ENCODE measurements at regions not wholly inside any gene's neighbourhood (a gene's known extent, or its start where the extent isn't known, plus 50 kb on each side); places are given as distances from the start of the nearest gene placed in this dataset.

DNA sequence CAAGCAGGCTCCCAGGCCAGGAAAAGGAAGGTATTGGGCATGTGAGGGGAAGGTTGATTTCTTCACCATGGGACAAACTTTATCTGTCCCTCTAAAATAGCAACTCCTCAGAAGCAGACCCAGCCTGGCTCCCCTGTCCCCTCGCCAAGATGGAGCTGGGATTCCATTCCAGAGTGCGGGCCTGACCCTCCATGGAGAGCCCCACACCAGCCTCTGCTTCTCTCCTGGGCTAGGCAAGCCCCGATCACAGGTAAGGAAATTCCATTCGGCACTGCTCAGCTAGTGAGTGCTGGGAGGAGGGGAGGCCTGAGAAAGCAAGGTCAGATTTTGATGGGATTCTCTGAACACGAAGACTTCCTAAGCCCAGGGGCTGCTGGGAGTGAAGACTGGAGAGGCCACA lies 98.4 kb downstream of the EFNB1 start:
- DNase-seq, result no peak

DNA sequence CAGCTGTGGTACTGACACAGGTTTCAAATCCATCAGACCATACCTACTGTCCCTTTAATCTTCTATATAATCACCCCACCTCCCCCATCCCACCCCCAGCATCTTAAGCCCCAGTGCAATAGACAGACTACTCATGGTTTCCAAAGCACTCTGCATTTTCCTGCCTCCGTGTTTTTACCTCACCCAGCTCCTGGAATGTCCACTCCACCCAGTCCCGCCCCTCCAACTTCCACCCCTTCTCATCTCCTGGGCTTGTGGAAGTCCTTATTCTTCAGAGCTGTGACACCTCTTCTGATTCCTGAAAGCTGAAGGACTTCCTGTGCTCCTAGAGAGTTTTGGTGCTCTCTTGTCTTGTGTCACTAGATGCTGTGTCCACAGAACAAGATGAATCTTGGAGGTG lies 94.3 kb downstream of the EFNB1 start:
- DNase-seq, result no peak

DNA sequence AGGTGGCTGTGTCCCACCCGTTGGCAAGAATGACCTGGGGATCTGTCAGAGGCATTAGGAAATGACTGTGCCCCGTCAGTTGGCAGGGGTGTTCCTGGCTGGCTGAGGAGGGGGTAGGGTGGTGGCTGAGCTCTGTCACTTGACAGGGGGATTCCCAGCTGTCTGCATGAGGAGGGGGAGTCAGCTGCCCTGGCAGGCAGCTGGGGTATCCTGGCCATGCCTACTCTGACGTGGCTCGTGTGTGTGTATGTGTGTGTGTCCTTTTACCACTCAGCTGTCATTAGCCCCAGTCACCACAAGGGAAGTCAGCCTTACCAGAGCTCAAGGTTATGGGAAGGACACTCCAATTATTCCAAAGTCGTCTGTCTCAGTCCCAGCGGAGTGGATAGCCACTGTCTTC lies 93.2 kb downstream of the EFNB1 start:
- no peak for DNase-seq

DNA sequence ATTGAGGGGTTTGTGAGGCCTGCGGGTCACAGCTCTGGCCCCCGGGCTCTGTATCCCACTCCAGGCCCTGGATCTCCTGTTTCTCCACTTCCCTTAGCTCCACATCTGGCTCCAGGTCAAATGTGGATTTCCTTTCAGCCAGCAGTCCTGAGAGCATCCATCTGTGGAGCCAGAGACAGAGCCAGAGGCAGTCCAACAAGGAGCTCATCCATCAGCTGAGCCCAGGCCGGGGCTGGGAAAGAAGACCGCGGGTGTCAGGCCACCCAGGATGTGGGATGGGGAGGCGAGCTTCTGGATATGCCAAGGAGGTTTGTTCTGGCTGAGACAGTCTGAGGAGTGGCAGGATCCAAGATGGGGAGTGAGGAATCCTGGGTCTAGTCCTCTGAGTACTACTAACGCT lies 91.7 kb downstream of the EFNB1 start:
- peak; percentile 37 for DNase-seq

DNA sequence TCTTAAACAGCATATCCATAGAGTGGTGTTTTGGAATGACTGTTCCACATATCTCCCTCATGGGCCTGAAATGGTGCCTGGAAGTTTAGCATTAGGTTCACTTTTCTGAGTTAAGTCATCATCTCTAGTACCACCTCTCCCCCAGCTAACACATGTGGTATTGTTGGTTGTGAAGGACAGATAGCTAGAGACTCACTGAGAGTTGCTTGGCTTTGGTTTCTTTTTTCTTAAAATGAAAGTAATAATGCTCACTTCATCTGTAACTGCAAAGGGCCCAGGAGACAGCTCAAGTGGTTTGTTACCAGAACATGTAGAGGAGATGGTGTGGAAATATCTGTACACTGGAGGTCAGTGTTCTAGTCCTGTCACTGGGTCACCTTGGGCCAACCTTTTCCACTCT lies 90.9 kb downstream of the EFNB1 start:
- DNase-seq, result no peak

DNA sequence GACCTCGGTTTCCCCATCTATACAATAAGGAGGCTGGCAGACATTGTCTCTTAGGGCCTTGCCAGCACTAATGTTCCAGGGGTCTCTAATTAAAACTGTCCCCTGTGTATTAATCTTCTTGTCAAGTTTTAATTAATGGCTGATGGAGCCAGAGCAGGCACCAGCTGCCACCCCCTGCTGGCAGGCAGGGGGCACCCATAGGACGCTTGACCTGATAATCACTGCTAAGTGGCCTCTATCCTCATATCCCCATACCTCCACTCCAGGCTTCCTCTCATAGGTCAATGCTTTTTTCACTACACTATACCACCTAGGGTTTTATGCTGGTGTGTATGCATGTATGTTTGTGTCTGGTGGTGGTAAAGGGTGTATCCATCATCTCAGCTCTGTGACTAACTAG lies 89.4 kb downstream of the EFNB1 start:
- DNase-seq, result no peak

DNA sequence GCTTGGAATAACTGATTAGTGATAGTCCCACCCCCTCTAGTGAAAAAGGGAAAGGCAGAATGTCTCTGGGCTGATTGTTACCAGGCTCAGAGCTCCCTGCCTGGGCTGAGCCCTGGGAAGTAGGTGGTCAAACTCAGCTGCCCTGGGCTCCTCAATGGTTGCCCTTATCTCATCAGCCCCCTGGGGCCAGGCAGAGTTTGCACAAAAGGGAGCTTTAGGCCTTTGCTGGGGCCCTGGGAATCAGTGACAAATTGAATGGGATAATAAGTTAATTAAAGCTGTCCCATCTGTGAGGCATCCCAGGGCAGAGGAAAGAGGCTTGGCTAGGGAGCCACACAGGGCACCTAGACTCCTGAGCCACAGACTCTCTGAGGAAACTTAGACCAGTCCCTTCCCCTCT lies 89.0 kb downstream of the EFNB1 start:
- DNase-seq, result no peak

DNA sequence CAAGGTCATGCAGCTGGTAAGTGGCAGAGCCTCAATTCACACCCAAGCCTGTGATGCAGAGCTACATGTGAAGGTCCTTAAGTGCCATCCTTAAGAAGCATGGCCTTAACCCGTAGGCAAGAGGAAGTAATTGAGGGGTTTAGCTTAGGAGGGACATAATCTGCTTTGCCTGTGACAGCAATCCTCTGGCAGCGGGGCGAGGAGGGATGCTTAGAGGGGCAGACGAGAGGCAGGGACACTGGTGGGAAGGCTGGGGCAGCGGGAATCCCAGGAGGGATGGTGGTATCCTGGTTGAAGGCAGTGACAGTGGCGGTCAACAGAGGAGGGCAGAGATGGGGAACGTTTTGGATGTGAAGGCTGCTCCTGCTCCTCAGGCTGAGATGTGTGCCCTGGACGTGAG lies 88.1 kb downstream of the EFNB1 start:
- no peak for DNase-seq

DNA sequence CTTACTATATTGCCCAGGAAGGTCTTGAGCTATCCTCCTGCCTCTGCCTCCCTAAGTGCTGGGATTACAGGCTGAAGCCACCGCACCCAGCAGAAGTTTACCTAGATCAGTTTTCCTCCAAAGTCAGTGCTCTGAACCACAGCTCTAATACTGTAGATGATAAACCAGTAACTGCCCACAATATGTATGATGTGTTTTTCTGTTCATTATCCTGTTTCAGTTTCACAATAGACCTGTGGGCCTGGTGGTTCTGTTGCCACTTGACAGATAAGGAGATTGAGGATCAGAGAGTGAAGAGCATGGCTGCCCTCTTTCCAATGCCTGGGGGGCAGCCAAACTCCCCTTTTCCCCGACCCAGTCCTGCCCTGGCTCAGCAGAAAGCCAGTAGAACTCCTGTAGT lies 87.0 kb downstream of the EFNB1 start:
- DNase-seq, result no peak

DNA sequence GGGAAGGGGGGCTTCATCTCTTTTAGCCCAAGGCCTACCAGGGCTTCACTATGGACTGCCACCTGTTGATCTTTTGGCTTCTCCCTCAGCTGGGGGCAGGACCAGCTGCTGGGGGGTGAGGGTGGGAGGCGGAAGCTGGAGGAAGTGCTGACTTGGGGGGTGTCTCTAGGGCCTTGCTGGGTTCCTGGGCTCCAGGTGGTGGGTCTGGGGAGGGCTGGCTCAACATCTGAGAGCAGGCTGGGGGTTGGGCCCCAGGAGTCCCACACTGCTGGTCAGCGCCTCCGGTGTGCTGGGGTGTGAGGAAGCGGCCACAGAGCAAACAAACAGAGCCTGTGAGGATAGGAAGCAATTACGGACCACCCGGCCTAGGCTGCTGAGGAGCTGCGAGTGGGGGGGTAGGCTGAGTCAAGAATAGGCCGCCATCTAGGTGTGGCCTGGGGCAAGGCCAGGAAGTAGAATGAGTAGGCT lies 85.7 kb downstream of the EFNB1 start:
- DNase-seq, result no peak

DNA sequence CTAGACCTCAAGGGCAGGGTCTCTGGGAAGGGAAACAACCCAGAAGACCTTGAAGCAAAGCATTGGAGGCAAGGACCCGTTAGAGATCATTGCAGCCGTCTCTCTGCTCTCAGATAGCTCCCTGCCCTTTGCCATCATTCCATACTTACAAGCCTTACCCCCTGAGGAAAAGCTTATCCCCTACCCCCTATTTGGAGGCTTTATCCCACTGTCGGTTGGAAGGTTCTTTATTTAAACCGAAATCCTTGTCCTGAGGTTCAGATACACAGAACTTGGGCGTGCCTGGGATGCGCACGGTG lies 84.4 kb downstream of the EFNB1 start:
- DNase-seq, result no peak

DNA sequence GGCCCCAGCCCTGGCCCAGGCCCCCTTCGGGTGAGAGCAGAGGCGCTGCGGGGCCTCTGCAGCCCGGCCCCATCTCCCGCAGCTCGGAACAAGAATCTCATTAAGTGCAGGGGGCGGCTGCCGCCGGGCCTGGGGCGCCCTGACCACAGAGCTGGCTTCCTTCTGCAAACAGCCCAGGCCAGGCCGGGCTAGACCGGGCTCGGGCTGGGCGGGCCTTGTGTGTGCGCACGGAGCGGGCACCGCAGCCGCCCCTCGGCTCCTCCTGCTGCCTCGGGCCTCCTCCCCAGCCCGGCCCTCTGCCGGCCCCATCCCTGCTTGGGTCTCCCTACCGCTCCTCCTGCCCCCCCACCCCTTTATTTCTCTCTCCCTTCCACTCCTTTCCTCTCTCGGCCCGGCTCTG lies 83.3 kb downstream of the EFNB1 start:
- DNase-seq, result no peak

DNA sequence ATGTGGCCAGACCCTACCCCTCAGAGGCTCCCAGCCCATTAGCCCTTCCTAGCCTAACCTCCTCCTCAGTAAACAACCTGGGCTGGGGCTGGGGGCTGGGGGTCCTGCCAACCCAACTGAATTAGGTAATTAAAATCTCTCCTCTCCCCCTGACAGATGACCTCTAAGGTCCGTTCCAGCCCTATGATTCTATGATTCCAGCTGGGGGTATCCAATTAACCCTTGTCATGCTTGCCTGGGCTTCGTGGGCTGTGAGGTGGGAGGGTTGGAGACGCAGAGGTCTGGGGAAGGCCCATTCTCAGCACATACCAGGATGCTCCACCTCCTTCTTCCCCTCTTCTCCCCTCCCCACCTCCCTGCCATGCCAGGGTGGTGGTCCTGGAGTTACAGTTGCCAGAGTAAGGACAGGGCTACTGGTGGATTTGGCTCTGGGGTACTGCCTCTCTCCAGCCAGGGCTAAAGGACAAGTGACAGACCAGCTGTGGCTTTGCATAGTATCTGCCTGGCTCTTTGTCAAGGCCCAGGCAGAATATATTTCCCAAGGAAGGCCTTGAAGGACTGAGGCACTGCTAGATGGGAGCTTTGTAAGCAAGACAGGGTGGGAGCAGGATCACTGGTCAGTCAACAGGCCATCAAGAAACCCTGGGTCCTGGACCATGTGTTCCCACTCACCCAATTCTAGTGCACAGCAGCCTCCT lies 82.1 kb downstream of the EFNB1 start:
- DNase-seq, result peak; percentile 41

DNA sequence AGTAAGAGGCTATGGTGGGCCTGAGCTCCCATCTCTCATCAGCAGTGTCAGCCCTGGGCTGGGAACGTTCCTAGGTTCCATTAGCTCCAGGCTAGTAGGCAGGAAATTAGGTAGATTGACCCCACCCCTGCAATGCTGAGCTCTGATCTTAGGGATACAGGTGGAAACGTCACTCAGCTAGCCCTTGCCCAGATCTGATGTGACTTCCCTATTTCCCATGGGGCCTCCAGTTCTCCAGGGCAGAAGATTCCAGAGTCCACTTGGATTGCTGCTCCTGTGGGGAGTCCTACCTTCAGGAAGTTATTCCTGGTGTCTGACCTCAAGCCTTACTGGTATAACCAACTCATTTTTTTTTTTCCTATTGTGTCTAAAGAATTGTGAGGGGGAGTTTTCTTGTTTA lies 81.1 kb downstream of the EFNB1 start:
- no peak for DNase-seq

DNA sequence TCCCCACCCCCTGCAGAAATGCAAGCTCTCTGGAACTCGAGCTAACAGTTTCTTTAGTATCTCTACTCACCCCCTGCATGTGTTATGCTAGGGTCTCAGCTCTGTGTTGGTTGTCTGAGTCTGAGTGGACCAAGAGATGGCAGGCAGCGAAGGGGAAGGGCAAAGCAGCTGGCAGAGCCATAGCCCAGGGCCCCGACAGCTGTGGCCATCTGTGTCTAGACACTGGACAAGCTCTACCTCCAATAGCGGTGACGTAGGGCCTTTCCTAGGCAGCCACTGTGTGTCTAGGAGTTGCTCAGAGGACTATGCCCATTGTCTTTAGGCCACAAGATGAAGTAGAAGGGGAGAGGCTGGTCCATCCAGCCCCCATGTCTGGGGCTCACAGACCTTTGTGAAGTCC lies 79.2 kb downstream of the EFNB1 start:
- no peak for DNase-seq

DNA sequence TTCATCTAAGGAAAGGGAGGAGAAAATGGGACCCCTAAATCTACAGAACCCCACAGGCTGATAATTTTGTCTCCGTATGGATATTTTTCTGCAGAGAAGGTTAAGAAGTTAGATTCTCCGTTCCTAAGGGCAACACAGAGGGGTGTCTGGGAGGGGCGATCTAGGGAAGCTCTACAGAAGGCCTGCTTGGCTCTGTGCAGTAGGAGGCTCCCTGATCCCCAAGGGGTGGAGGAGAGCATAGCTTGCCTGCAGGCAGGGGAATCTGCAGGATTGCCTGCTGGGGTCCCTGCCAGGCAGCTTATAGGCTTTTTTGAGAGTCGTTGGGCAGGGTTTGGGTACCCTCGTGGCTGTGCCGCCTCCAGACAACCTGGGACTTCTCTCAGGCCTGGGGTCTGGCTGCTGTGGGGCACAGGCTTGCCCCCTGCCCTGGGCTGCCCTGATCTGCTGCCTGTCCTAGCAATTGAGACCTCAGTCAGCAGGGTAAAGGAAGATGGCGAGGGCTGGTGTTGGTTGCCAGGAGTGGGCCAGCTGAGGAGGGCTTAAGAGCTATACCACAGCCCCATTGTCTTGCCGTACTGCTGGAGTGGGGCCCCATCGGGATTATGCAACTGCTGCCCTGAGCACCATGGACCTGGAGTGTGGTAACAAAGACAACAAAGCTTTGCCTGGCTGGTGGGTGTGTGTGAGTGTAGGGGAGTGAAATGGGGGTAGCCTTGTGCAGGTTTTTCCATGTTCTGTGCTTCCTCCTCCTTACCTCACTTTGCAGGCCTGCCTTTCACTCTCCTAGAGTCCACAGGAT lies 74.1 kb downstream of the EFNB1 start:
- DNase-seq, result no peak

DNA sequence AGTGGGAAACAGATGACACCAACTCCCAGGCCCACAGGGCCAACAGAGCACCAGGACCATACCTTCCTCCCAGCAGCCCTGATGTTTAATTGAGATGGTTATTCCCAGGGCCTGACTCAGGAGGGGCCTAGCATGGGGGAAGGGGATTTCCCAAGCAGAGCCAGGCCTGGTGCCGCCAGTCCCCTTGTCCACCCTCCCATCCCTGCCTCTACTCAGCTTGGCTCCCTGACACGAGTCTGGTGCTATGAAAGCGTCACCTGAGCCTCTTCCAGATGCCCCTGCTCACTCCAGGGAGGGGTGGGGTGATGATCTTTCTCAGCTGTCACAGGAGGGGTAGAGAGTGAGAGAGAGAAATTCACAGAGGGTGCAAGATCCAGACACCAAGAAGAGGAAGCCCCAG lies 72.7 kb downstream of the EFNB1 start:
- no peak for DNase-seq

DNA sequence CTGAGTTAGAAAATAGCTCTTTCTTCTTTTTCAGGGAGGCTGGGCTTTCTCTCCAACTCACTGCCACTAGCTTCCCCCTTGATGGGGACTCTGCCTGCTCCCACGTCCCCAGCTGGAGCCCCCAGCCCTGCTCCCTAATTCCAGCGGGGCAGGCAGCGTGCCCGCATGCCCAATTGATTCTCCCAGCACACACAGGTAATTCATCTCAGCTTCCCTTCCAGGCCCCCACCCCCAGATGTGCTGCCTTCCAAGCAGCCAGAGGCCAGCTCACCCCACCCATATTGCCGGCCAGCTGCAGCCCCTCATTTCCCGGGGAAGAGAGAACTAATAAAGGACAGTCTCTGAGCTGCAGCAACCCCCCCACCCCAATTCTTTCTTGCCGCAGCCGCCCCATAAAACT lies 69.8 kb downstream of the EFNB1 start:
- no peak for DNase-seq

DNA sequence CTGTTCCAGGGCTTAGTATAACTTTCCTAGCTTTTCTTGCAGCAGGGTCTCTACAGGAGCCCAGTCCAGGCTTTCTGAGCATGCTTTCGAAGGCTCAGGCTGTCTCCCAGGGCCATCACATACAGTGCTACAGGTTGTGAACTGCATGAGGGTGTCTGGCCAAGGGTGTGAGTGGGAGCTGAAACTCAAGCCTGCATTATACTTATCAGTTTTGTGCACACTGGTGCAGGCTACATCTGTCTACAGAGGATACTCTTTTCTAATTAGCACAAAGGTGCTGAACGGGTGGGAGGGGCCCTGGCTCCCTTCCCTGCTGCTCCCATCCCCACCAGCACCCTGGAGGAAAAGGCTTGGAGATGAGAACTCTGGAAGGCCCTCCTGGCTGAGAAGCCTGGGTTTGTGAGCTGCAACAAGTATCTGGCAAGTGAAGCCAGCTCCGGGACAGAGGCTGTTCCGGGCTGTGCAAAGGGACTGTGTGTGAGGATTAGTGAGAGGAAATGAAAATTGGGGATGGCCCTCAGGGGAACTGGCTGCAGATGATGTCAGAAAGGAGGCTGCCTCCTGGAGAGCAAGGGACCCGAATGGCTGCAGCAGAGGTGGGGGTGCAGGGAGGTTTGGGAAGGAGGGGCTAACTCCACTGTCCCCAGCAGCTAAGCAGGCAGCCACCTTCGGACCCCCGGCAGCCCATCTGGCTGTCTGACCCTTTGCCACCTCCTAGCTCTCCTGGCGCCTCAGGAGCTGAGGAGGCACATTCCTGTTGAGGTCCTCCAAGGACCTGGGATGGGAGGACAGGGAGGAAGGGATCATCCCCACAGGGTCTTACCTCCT lies 68.5 kb downstream of the EFNB1 start:
- DNase-seq, result no peak

DNA sequence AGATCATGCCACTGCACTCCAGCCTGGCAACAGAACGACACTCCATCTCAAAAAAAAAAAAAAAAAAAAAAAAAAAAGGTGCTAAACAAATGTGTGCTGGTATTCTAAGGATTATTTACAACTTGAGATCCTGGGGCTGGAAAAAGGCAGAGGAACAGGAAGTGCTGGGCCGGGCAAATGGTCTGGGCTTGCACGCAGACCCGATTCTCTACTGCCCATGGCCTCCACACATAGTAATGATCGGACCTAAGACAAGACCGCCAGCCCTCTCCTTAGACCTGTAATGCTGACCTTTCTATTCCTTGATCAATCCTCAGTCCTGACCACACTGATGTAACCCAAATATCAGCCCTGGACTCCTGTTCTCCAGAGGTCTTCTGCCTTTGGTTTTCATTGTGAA lies 67.8 kb downstream of the EFNB1 start:
- no peak for DNase-seq

DNA sequence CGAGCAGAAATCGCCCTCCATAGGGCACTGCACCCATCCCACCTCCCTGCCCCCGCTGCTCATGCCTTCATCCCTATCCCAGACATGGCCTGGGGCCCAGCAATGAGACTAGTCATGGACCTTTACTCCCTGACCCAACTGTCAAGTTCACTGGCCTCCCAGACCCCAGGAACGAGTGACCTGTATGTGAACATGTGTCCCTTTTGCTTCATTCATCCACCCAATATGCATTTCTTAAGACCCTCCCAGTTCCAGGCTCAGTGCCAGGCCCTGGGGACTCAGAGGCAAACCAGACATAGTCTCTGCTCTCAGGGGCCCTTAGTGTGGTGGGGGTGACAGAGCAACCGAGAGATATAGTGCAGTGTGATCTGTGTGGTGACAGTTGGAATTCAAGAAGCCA lies 67.0 kb downstream of the EFNB1 start:
- DNase-seq, result no peak

DNA sequence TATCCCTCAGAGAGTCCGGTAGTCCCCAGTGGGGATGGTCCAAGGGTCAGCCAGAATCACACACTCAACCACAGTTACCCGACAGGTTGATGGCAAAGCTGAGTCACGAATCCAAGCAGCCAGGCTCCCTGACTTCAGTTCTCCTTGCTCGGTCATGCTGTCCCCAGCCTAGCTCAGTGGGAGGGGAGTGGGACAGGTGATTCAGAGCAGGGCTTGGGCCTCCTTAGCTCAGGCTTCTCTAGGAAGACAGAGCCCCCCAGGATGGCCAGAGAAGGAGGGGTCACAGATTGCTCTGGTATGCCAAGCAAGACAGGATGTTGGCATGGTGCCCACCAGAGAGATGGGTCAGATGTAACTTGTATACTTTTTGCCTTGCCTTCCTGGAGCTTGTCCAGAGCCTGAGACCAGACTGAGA lies 66.5 kb downstream of the EFNB1 start:
- DNase-seq, result no peak

Measured in renal pelvis (tissue), 1 donor.